ENCODE measurements at regions not wholly inside any gene's neighbourhood (a gene's known extent, or its start where the extent isn't known, plus 50 kb on each side); places are given as distances from the start of the nearest gene placed in this dataset.

DNA sequence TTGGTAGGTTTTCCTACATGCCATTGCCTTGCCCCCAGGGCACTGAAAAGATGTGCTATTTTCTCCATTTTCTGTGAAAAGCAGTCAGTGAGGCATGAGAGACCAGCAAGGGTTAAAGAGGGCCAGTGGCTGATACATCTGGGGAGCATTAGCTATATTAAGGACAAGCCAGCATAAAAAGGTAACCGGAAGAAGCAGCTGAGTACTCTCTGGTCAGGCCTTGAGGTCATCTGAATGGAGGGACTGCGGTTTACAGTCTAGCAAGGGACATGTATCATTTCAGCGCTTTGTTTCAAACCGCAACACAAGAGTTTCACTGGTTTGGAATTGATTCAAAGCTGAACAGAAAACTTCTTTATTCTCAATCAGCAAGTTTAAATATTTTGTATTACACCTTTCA, 120.4 kb downstream of the EPDR1 start:
- DNase-seq (ENCODE audit: low spot score in 2 of 2, unreplicated experiment in 2 of 2): no peak
- Mint-ChIP-seq H3K4me3 (no peak overlapping the region), H3K27me3 (ENCODE audit: low read depth) (no peaks in the 10 kb centered on the region), H3K4me1 (no peaks in the 10 kb centered on the region), H3K27ac (no peak overlapping the region), H3K36me3 (no peaks in the 10 kb centered on the region), H3K9me3 (peaks cover 10% of the 10 kb centered on the region)
- TF ChIP-seq, protein P1, sequence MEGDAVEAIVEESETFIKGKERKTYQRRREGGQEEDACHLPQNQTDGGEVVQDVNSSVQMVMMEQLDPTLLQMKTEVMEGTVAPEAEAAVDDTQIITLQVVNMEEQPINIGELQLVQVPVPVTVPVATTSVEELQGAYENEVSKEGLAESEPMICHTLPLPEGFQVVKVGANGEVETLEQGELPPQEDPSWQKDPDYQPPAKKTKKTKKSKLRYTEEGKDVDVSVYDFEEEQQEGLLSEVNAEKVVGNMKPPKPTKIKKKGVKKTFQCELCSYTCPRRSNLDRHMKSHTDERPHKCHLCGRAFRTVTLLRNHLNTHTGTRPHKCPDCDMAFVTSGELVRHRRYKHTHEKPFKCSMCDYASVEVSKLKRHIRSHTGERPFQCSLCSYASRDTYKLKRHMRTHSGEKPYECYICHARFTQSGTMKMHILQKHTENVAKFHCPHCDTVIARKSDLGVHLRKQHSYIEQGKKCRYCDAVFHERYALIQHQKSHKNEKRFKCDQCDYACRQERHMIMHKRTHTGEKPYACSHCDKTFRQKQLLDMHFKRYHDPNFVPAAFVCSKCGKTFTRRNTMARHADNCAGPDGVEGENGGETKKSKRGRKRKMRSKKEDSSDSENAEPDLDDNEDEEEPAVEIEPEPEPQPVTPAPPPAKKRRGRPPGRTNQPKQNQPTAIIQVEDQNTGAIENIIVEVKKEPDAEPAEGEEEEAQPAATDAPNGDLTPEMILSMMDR (IDR thresholded peaks at IDR 0.05; ENCODE audit: unreplicated experiment): no peak

DNA sequence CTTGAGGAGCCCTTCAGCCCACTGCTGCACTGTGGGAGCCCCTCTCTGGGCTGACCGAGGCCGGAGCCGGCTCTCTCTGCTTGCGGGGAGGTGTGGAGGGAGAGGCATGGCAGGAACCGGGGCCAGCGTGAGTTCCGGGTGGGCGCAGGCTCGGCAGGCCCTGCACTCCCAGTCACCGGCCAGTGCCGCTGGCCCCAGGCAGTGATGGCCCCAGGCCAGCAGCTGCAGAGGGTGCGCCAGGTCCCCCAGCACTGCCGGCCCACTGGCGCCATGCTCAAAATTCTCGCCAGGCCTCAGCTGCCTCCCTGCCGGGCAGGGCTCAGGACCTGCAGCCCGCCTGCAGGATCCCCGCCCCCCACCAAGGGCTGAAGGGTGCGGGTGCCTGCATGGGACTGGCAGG, 128.4 kb upstream of the STARD3NL start:
- Mint-ChIP-seq H3K4me1 (no peaks in the 10 kb centered on the region), H3K36me3 (peaks cover 5% of the 10 kb centered on the region), H3K27me3 (ENCODE audit: low read depth) (peaks cover 6% of the 10 kb centered on the region), H3K27ac (no peak overlapping the region), H3K4me3 (no peak overlapping the region), H3K9me3 (peaks cover 32% of the 10 kb centered on the region)
- DNase-seq (ENCODE audit: low spot score in 2 of 2, unreplicated experiment in 2 of 2): no peak
- TF ChIP-seq, protein P1 (IDR thresholded peaks at IDR 0.05; ENCODE audit: unreplicated experiment): no peak

DNA sequence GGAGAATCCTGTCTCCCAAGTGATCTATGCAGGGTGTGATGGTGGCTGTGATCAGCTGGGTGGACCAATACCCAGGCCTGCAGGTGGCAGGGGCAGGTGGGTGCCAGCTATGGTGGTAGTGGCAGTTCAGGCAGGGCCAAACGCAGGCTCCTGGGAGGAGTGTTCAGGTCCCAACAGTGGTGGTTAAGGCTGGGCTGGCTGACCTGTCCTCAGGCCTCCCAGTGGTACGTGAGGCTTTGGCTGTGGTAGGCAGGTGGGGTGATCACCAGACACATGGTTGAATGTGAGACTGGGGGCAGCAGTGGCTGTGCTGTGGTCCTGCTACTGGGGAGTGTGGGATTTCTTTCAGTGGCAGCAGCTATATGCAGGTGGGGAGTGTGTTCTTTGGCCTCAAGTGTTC, 126.7 kb upstream of the STARD3NL start:
- Mint-ChIP-seq H3K4me3 (no peak overlapping the region), H3K36me3 (peaks cover 5% of the 10 kb centered on the region), H3K4me1 (no peaks in the 10 kb centered on the region), H3K27ac (no peak overlapping the region), H3K9me3 (peaks cover 29% of the 10 kb centered on the region), H3K27me3 (ENCODE audit: low read depth) (peaks cover 6% of the 10 kb centered on the region)
- TF ChIP-seq, protein P1 (IDR thresholded peaks at IDR 0.05; ENCODE audit: unreplicated experiment): no peak
- no peak for DNase-seq (ENCODE audit: low spot score in 2 of 2, unreplicated experiment in 2 of 2)

DNA sequence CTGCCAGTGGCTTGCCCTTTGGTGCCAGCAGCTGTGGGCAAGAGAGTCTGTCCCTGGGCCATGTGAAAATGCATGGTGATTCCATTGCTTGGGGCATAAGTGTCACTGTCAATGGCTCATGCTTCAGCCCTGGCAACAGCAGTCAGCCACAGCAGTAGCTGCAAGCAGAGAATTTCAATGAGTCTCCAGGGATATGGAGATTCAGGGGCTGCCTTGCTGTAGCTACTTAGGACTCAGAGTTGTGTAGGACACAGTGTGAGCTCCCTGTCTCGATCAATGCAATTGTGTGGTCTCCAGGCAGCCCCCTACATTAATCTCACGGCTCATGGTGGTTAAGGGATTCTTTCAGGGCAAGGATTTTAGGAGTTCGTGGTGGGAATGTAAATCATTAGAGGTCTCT, 126.3 kb upstream of the STARD3NL start:
- H3K36me3 Mint-ChIP-seq: peaks cover 5% of the 10 kb centered on the region
- peaks cover 24% of the 10 kb centered on the region for H3K9me3 Mint-ChIP-seq
- H3K27ac Mint-ChIP-seq: no peak overlapping the region
- no peak for DNase-seq (ENCODE audit: low spot score in 2 of 2, unreplicated experiment in 2 of 2)
- TF ChIP-seq, protein P1 (IDR thresholded peaks at IDR 0.05; ENCODE audit: unreplicated experiment): no peak
- no peaks in the 10 kb centered on the region for H3K4me1 Mint-ChIP-seq
- no peak overlapping the region for H3K4me3 Mint-ChIP-seq
- peaks cover 6% of the 10 kb centered on the region for H3K27me3 Mint-ChIP-seq (ENCODE audit: low read depth)

DNA sequence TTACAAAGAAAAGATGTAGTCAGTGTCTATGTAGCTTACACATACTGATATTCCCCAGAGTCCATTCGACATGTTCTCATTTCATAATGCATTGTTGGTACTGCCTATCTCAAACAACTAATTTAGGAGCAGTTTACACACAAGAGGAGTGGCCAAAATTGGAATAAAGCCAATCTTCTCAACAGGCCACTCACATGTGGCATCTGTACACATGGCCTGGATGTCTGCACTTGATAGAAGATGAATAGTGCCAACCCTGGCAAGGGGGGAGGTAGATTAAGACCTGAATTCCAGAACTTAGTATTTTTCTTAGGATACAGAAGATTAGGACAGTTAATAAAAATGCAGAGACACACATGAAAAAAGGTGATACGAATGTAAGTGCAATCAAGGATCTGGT, 125.3 kb upstream of the STARD3NL start:
- H3K9me3 Mint-ChIP-seq: peaks cover 16% of the 10 kb centered on the region
- H3K4me1 Mint-ChIP-seq: no peaks in the 10 kb centered on the region
- TF ChIP-seq, protein P1 (IDR thresholded peaks at IDR 0.05; ENCODE audit: unreplicated experiment): no peak

DNA sequence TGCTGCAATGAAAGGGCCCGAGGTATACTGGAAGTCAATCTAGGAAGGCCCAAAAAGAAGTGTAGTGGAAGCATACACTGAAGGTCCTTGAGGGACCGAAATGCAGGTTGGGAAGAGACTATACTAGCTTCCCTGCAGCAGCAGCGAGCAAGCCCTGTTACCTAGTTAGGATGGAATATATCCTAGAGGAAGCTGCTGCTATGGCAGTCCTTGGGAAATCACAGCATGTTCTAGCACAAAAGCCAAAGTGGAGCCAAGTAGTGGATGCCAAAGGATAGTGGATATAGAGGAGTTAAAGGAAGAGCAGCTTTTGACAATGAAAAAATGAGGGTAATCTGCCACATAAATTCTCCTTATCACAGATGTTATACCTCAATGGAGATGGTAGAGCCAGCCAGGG, 123.8 kb upstream of the STARD3NL start:
- peaks cover 2% of the 10 kb centered on the region for H3K9me3 Mint-ChIP-seq
- H3K27ac Mint-ChIP-seq: no peak overlapping the region
- H3K27me3 Mint-ChIP-seq (ENCODE audit: low read depth): peaks cover 11% of the 10 kb centered on the region
- DNase-seq (ENCODE audit: low spot score in 2 of 2, unreplicated experiment in 2 of 2): no peak
- TF ChIP-seq, protein P1 (IDR thresholded peaks at IDR 0.05; ENCODE audit: unreplicated experiment): no peak
- H3K4me1 Mint-ChIP-seq: no peaks in the 10 kb centered on the region
- peaks cover under 1% of the 10 kb centered on the region for H3K36me3 Mint-ChIP-seq
- H3K4me3 Mint-ChIP-seq: no peak overlapping the region

More for the DNA sequence above, 125.3 kb upstream of the STARD3NL start:
- DNase-seq (ENCODE audit: low spot score in 2 of 2, unreplicated experiment in 2 of 2): no peak
- Mint-ChIP-seq H3K4me3 (no peak overlapping the region), H3K27me3 (ENCODE audit: low read depth) (peaks cover 11% of the 10 kb centered on the region), H3K27ac (no peak overlapping the region), H3K36me3 (peaks cover 5% of the 10 kb centered on the region)

All from mesothelial cell of epicardium (in vitro differentiated cells).